HG03469 (cell line): ENCODE measurements at regions not wholly inside any gene's neighbourhood (a gene's known extent, or its start where the extent isn't known, plus 50 kb on each side); places are given as distances from the start of the nearest gene placed in this dataset.
"Not testable (repeated sequence)": the region's sequence is repeated elsewhere in the genome, so short reads cannot be mapped to it uniquely, and the experiment has no call there.

Experiments used
- ATAC-seq: cut with Tn5 transposase; IDR thresholded peaks from one replicate; pipeline ENCODE4 v1.9.1; 2021; ENCODE audit warnings: mild to moderate bottlenecking, moderate library complexity, moderate number of reproducible peaks; ENCODE audit not compliant: unreplicated experiment

DNA sequence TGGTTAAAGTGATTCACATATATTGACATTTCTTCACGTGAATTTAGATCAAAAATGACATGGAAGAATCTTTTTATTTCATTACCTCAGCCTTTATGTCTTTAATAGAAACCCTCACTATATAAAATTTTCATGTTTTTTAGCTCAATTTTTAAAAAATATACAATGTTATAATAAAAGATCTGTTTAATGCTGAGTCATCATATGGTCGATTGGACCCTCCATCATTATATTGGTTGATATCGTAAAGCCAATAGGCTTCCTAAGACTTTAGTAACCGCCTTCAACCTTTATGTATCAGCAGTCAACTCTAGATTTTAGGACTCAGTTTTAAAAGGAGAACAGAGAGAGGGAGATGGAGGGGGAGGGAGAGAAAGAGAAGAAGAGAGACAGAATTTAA, 162.3 kb upstream of the FERD3L start:
- ATAC-seq: no peak

DNA sequence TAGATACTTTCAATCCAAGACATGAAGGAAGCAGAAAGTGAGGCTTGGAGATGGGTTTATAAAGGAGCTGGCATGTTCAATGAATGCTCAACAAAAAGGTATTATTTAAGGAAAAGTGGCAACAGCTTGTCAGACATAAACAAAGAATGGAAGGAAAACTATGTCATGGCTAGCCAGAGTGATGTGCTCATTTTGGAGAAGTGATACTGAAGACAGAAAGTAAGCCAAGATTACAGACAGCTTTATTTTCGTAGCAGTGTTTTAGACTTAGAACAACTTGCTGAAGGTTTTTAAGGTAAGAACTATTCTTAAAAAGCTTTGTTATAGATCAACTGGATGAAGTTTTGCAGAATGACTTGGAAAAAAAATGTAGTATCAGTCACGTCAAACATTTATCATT, 160.5 kb upstream of the FERD3L start:
- no peak for ATAC-seq

DNA sequence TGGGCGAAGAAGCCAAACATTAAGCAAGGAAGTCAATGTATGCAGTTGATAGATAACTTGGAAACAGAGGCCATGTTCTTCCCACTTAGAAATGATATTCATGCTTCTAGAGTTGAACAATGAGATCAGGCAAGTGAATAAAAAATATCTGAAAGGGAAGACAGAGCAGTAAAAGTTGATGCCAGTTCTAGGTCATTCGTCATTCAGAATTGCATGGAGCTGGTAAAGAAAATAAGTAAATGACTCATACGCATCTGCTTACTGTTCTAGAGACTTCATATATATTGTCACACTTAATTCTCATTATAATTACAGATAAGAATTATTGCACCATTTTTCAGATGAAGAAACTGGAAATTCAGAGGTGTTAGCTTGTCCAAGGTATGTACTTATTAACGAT, 158.9 kb upstream of the FERD3L start:
- no peak for ATAC-seq

DNA sequence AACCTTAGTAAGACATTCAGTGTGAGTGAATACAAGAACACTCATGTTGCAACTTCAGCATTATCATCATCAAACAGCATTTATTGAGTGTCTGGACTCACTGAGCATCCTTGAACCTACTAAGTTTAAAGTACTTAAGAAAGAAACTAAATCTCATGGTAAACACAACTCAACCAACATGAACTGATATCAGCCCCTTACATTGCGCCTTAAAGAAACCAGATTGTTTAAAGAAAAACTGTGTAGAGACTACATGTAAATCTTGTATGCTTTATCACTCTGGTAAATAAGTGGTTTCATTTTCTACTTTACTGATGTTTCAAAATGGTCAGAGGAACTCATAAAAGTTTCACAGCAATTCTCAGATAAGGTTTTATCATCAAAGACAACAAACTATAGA, 157.5 kb upstream of the FERD3L start:
- no peak for ATAC-seq

DNA sequence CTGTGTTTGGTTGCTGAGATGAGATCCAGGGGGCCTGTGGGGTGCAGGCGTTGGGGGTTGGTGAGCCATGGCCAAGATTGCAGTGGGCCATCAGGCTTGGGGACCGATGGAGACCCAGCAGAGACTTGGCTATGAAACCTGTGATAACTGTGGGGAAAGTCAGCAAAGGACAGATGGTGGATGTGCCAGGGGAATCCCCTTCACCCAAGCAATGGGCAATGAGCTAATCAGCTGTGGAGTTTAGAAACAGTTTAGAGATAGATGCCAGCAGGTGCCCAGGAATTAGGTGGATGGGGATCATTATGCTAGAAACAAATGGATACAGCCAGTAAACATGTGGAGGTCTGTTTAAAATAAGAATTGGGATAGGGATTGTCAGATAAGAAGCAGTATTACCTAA, 151.4 kb upstream of the FERD3L start:
- no peak for ATAC-seq

DNA sequence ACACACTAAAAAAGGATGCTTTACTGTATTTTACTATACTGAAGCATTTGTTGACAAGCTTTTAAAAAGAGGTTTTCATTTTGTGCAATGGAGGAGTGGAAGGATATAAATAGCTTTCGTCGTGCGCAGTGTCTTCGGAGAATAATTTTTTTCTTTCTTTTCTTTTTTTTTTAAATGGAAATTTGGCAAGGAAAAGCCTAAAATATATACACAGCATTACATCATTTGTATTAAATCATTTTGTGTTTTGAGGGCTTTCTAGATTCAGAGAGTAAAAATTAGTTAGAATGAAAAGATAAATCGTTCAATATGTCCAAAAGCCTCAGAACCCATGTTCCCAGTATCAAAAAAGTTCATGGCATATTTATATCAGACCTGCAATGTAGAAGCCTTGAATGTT, 150.2 kb upstream of the FERD3L start:
- ATAC-seq: no peak

DNA sequence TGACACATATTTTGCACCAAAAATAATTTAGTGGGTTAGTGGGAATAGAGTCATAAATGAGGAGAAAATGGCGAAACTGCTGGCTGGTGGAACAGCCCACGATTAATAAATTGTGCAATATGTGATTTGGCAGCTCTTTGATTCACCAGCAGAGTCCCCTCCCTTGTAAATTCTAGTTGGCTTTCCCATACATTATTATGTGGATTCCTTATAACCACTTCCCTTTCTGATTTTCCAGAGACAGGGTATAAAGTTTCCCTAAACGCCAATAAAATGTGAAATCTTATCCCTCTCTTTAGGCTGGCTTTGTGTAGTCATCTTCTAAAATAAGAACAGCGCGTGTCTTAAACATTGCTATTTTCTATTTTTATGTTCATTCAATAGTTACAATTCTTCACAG, 149.4 kb upstream of the FERD3L start:
- no peak for ATAC-seq

DNA sequence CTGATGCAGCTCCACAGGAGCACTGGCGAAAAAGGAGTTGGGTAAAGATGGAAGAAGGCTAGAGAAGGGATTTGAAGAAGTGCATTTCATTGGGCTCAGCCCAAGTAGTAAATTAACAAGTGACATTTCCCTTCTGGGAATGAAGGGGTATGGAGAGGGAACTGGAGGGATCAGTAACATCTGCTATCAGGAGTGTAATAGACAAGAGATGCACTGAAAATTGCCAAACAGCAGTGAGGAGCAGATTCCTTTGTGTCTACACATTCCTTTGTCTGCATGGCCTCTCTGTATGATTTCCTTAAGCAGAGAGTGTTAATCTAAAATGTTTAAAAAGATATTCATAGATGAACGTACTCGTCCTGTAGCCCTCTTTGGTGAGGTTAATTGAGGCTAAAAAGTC, 148.2 kb upstream of the FERD3L start:
- ATAC-seq: no peak

DNA sequence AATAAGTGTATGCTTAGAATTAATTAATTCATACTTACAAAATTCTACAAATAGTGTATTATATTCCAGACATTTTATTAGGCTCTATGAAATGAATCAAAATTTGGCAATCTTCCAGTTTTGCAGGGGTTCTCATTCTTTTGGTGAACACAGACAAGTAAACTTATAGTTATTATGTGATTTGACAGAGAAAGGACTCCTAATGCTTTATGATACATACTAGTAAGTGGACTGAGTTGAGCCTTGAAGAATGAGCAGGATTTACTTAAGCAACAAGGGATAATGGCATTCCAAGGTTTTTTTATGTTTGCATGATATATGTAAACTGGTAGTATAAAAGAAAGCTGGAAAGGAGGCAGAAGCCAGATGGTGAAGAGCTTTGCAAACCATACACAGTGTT, 145.7 kb upstream of the FERD3L start:
- ATAC-seq: no peak

DNA sequence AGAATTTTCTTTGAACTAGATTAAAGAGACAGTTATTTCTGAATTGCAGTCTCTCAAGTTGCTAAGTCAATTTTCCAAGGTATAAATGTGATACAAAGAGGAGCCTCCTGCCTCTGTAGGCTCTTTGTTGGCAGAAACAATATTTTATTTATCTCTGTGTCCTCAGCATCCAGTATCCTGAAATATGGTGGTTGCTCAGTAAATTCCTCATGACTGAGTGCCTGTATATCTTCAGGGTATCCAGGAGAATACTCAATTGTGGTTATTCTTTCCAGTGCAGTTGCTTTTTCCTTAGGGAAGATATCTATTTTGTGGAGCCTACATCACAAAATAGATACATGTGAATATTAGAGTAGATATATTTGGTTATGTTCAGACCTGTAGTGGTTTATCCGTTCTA, 144.8 kb upstream of the FERD3L start:
- ATAC-seq: no peak

DNA sequence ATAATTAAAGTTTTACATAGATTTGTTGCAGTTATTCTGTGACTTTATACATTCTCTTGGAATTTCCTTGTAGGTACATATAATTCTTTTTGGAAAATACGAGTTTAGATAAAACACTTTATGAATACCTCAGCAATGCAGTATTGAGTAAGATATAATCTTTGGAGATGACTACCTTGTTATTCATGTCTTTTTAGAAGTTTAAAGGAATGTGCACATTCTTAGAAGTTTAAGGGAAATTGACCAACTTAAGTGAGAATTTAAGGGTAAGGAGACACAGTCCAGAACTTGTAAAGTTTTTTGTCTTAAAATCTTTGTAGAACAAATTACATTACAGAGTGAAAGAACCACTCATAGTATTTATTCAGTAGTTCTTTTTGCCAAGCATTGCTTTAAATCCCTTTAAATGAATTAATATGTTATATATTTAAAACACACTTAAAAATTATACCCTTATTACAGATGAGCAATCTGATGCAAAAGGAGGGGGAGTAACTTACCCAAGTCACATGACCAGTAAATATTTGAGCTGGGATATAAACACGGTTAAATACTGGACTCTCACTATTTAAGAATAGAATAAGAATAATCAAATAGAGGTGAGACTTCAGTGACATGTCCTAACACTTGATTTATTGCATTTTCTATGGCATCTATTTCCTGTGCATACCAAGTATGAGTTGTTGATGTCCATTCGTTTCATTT, 139.5 kb upstream of the FERD3L start:
- ATAC-seq: no peak

DNA sequence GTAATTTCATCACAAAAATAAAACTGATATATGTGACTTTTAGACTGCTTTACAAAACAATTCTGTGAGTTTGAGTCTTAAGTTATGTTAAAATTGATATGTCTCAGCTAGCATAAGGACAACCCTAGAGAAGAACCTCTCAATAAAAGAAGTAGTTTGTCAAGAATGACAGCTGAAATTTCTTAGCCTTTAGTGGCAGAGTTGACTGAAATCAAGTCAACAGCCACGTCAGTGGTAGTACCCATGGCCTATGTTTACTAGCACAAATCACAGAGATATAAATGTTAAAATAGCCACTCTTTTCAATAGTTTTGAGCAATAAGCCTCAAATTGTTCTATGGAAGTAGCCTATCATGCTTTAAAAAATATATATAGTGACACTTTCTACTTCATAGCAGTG, 138.9 kb upstream of the FERD3L start:
- ATAC-seq: no peak

DNA sequence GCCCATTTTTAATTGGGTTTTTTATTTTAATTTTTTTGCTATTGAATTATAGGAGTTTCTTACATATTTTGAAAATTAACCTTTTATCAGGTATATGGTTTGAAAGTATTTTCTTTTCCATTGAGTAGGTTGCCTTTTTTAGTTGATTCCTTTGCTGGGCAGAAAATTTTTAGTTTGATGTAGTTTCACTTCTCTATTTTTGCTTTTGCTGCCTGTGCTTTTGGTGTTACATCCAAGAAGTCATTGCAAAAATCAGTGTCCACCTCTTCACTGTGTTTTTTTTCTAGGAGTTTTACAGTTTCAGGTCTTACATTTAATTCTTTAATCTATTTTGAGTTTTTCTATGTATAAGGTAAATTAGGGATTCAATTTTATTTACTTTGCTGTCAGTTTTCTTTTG, 129.8 kb upstream of the FERD3L start:
- ATAC-seq: no peak

DNA sequence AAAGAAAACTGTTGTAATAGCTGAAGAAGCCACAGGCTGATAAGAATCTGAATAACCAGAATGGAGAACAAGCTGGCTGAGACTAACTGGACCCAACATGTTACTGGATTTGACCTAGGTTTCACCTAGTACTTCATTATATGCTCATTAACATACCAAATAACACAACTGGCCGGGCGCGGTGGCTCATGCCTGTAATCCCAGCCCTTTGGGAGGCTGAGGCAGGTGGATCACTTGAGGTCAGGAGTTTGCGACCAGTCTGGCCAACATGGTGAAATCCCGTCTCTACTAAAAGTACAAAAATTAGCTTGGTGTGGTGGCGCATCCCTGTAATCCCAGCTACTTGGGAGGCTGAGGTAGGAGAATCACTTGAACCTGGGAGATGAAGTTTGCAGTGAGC, 127.1 kb upstream of the FERD3L start:
- not testable (repeated sequence) for ATAC-seq

DNA sequence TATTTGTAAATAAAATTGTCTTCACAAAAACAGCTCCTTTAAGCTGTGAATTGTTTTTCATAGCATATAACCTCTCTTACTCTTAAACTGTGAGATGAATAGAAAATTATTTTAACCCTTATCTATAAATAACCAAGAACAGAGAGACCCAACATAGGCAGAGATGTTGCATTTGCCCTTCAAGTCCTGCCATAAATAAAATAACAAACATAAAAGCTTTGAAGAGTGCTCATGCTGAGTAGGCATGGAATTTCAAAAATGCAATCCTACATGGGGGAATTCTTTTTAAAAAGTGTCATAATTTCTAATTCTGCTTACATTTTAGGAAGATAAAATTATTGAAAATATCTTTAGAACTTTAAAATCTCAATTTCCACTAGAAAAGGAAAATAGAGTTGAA, 124.1 kb upstream of the FERD3L start:
- ATAC-seq: no peak

DNA sequence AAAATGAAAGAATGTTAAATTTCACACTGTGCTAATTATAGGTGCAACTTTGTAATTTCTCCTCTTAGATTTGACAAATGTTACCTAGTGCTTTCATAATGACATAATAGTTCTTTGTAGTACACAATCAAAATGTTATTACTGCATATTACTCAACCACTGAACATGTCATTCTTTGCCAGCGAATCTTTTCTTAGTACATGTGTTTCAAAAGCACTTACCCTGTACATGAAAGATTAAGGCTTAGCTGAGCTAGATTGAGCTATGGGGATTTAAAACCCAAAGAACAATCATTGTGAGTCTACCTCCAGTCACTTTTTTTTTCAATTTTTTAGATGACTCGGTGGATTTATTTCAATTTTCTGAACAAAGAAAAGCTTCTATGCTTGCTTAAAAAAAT, 123.5 kb upstream of the FERD3L start:
- ATAC-seq: no peak

DNA sequence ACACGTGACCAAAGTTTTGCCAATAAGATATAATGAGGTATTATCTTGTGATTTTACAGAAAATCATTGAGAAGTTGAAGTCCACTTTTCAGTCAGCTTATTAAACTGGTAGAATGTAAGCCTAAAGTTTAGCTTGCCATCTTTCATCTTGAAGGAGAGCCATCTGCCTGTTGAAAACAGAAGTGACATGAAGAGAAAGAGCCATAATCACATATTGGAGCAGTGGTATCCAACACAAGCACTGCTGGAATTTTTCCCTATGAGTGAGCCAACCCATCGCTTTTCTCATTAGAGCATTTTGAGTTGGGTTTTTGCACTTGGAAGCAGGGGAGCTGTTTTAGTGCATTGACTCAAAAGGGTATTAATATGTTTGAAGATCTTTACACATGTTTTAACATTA, 117.6 kb upstream of the FERD3L start:
- ATAC-seq: no peak

DNA sequence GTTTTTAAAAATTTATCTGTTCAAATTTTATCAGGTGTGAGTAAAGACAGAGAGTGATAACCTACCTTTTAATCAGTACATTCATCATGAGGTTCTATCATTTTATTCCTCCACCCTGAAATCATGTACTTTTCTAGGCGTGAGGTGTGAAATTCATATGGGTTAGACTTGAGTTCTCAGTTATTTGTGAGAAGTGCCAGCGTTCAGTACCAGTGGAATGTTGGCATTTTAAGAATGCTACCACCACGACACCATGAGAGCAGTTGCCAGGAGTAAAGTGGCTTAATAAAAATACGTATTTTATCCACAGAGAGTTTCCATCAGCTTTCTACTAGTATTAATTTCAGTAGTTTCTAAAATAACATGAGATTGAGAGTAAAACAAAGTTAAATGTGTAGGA, 104.1 kb upstream of the FERD3L start:
- no peak for ATAC-seq

DNA sequence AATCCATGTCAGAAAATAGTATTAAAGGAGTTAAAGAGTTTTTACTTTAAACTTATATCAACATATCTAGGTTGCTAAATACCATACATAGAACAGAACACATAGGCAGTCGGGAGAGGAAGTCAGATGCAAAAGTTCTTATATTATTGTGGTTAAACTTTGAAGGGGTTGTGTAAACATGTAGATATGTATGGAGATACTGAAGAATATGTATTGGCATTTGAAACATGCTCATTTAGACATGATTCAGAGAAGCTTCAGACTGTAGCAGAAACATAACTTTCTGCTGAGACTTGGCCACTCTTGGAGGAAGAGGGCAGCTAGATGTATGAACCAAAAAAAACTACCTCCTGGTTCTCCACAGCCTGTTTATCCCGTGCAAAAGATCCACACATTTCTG, 103.5 kb upstream of the FERD3L start:
- ATAC-seq: no peak

DNA sequence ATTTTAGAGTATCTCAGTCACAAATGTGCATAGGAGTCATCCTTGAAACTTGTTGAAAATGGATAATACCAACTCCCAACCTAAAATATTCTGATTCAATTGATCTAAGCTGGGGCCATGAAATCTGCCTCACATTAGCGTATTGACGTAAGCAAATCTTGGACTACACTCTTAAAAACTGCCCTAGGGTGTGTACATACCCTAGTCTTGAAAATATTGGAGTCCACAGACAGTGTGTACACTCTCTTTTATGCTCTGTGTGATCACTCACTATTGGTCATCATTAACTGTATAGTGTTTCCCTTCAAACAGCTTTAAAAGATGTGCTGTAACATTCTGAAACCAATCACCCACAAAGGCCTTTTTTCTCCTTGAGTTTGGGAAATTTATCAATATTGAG, 102.9 kb upstream of the FERD3L start:
- ATAC-seq: no peak

DNA sequence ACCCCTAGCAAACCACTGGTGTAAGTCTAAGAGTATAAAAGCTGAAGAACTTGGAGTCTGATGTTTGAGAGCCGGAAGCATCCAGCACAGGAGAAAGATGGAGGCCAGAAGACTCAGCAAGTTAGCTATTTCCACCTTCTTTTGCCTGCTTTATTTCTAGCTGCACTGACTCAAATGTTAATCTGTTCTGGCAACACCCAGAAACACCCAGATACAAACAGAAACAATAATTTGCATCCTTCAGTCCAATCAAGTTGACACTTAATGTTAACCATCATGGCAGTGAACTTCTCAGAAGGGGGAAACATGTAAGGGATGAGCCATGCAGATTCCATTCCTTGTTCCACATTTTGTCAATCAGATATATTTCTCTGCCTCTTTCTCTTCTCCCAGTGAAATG, 101.8 kb upstream of the FERD3L start:
- ATAC-seq: no peak

DNA sequence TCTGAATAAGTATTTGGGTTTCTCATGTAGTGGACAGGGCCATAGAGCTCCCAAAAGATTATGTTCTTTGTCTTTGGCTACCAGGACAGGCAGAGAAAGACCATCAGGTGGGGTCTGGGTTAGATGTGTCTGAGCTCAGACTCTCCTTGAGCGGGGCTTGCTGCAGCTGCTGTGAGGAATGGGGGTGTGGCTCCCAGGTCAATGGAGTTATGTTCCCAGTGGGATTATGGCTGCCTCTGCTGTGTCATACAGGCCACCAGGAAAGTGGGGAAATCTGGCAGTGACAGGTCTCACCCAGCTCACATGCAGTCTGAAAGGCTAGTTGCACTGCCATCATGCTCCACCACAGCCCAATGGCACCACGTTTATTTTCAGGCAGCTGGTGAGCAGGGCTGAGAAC, 97.0 kb upstream of the FERD3L start:
- ATAC-seq: no peak

DNA sequence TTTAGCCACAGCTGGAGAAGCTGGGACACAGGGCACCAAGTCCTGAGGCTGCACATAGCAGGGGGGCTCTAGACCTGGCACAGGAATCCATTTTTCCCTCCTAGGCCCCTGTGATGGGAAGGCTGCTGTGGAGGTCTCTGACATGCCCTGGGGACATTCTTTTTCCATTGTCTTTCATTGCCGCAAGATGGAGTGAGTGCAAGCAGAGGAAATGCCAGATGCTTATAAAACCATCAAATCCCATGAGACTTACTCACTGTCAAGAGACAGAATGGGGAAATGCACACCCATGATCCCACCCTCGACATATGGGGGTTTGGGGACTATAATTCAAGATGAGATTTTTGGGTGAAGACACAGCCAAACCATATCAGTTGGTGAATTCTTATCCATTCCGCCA, 94.7 kb upstream of the FERD3L start:
- no peak for ATAC-seq

DNA sequence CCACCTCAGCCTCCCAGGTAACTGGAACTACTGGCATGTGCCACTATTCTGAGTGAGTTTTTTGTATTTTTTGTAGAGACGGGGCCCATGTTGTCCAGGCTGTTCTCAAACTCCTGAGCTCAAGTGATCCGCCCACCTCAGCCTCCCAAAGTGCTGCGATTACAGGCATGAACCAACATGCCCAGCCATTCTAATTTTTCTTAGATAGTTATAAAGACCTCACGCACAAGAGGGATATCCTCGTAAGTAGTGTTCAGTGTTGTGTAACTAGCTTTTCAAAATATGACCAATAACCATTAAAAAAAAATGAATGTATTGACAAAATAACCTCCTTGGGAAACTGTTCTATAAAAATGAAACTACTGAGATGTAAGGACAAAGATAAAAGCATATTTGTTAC, 90.5 kb upstream of the FERD3L start:
- ATAC-seq: no peak
